ENCODE measurements at regions not wholly inside any gene's neighbourhood (a gene's known extent, or its start where the extent isn't known, plus 50 kb on each side); places are given as distances from the start of the nearest gene placed in this dataset.
"Not testable (repeated sequence)": the region's sequence is repeated elsewhere in the genome, so short reads cannot be mapped to it uniquely, and the experiment has no call there.

DNA sequence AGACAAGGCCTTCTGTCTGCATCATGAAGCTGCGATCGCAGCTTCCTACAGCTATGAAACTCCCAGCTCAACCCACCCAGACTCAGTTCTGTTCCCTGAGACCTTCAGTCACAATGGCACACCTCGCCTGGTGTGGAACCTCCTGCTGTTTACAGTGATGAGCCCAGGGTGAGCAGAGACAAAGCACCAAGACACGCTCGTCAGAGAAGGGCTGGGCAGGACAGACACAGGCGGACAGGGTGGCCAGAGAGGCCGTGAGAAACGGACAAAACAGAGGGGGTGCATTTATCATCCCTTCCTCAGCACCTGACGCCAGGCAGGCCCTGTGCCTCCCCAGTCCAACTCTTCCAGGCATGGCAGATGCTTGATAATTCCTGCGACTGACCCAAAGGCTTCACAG is 178.2 kb downstream of the LMLN start:
- TF ChIP-seq, protein P1, sequence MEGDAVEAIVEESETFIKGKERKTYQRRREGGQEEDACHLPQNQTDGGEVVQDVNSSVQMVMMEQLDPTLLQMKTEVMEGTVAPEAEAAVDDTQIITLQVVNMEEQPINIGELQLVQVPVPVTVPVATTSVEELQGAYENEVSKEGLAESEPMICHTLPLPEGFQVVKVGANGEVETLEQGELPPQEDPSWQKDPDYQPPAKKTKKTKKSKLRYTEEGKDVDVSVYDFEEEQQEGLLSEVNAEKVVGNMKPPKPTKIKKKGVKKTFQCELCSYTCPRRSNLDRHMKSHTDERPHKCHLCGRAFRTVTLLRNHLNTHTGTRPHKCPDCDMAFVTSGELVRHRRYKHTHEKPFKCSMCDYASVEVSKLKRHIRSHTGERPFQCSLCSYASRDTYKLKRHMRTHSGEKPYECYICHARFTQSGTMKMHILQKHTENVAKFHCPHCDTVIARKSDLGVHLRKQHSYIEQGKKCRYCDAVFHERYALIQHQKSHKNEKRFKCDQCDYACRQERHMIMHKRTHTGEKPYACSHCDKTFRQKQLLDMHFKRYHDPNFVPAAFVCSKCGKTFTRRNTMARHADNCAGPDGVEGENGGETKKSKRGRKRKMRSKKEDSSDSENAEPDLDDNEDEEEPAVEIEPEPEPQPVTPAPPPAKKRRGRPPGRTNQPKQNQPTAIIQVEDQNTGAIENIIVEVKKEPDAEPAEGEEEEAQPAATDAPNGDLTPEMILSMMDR (IDR thresholded peaks at IDR 0.05; ENCODE audit: borderline replicate concordance, extremely low read depth, low read length, poor library complexity, severe bottlenecking) = not testable (repeated sequence)
- TF ChIP-seq EZH2 (IDR thresholded peaks at IDR 0.05; ENCODE audit: borderline replicate concordance, low read depth, low read length, severe bottlenecking) = not testable (repeated sequence)

All from DND-41 (cell line).